ENCODE measurements at regions not wholly inside any gene's neighbourhood (a gene's known extent, or its start where the extent isn't known, plus 50 kb on each side); places are given as distances from the start of the nearest gene placed in this dataset.

DNA sequence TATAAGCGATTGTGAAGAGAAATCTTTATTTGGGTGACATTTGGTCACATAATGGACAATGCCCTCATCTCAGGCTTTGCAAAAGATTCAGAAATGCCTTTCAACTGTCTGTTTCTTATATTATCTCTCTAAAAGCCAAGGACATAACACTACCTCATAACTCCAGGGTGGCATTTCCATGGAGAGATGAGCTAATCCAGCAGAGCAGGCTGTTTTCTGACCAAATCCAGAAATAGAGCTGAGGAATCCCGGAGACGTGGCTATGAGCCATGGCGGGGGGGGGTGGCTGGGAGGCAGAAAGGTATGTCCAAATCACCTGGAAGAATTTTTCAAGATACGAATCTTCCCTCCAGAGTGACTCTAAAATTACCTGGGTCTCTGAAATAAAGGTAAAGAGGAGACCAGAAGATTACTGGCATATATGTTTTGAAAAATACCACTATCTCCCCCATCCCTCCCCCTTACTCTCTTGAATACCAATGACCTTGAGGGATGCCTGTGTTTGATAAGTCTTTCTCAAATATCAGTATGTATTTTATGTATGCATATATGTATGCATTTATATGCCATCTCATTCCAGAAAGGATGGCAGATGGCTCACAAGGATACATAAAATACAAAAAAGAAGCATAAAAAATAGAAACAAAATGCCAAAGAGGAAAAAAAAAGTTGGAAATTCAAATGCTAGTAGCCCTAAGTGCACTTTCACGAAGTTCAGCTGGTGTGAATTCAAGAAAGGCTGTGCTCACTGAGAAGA is 296.0 kb upstream of the MGAT5 start:
- no peak for TF ChIP-seq POLR2A (IDR thresholded peaks at IDR 0.05)
- TF ChIP-seq, protein P1, sequence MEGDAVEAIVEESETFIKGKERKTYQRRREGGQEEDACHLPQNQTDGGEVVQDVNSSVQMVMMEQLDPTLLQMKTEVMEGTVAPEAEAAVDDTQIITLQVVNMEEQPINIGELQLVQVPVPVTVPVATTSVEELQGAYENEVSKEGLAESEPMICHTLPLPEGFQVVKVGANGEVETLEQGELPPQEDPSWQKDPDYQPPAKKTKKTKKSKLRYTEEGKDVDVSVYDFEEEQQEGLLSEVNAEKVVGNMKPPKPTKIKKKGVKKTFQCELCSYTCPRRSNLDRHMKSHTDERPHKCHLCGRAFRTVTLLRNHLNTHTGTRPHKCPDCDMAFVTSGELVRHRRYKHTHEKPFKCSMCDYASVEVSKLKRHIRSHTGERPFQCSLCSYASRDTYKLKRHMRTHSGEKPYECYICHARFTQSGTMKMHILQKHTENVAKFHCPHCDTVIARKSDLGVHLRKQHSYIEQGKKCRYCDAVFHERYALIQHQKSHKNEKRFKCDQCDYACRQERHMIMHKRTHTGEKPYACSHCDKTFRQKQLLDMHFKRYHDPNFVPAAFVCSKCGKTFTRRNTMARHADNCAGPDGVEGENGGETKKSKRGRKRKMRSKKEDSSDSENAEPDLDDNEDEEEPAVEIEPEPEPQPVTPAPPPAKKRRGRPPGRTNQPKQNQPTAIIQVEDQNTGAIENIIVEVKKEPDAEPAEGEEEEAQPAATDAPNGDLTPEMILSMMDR (IDR thresholded peaks at IDR 0.05): no peak
